ENCODE measurements at regions not wholly inside any gene's neighbourhood (a gene's known extent, or its start where the extent isn't known, plus 50 kb on each side); places are given as distances from the start of the nearest gene placed in this dataset.

DNA sequence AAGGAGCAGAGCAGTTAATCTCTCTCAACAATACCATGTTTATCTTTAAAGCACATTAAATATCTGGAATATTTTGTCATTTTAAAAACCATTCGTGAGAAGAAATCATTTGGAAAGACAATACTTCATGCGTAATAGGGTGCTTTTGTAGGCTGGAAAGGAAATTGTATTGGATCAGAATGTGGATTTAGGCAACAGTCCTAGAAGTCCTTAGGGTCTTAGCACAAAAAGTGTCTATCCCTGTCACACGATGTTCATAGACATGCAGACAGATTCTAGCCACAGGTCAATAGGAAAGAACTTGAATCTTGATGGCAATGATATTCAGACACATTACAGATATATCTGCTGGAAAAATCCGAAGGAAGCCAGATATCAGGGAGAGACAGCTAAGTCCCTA is 156.0 kb downstream of the KCTD12 start:
- TF ChIP-seq, protein P1, sequence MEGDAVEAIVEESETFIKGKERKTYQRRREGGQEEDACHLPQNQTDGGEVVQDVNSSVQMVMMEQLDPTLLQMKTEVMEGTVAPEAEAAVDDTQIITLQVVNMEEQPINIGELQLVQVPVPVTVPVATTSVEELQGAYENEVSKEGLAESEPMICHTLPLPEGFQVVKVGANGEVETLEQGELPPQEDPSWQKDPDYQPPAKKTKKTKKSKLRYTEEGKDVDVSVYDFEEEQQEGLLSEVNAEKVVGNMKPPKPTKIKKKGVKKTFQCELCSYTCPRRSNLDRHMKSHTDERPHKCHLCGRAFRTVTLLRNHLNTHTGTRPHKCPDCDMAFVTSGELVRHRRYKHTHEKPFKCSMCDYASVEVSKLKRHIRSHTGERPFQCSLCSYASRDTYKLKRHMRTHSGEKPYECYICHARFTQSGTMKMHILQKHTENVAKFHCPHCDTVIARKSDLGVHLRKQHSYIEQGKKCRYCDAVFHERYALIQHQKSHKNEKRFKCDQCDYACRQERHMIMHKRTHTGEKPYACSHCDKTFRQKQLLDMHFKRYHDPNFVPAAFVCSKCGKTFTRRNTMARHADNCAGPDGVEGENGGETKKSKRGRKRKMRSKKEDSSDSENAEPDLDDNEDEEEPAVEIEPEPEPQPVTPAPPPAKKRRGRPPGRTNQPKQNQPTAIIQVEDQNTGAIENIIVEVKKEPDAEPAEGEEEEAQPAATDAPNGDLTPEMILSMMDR (IDR thresholded peaks at IDR 0.05; ENCODE audit: insufficient read depth, low read depth, low read length, missing control alignments) = no peak
- DNase-seq (ENCODE audit: low read depth) = no peak
- no peak overlapping the region for H3K4me3 ChIP-seq (ENCODE audit: low read depth, low read length)

DNA sequence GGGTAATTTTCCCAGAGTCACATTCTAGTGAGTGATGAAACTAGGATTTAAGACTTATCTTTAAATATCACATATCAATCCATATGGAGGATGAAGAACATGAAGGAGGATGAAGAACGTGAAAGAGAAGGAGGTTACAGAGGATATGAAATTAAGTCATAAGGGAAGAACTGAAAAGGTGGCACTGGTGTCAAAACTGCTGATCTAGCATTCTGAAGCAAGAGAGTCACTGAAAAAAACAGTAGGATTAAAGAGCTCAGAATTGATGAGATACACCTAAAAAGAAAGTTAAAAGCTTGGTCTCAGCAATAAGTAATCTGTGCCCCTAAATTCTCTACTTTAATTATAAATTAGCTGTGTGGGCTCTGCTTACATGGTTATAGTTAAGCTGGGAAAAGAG is 156.5 kb downstream of the KCTD12 start:
- TF ChIP-seq, protein P1 (IDR thresholded peaks at IDR 0.05; ENCODE audit: insufficient read depth, low read depth, low read length, missing control alignments) = no peak
- DNase-seq (ENCODE audit: low read depth) = no peak
- no peak overlapping the region for H3K4me3 ChIP-seq (ENCODE audit: low read depth, low read length)

DNA sequence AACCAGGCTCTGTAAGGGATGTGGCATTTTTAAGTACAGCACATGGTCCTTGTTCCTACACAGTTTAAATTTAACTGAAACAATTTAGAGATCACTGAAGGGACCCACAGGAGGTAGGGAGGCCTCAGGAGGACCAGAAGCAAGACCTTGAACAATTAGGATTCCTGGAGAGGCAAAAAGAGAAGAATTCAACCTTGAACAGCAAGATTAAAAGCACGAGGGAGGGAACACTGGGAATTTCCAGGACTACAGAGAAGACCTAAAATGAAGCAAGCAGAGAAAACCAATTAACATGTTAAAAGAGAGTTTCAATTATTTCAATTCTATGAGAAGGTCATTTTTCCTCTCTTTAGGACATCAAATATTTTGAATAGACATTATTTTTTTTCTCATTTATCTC is 160.3 kb downstream of the KCTD12 start:
- TF ChIP-seq, protein P1 (IDR thresholded peaks at IDR 0.05; ENCODE audit: insufficient read depth, low read depth, low read length, missing control alignments) = no peak
- no peak overlapping the region for H3K4me3 ChIP-seq (ENCODE audit: low read depth, low read length)
- no peak for DNase-seq (ENCODE audit: low read depth)

DNA sequence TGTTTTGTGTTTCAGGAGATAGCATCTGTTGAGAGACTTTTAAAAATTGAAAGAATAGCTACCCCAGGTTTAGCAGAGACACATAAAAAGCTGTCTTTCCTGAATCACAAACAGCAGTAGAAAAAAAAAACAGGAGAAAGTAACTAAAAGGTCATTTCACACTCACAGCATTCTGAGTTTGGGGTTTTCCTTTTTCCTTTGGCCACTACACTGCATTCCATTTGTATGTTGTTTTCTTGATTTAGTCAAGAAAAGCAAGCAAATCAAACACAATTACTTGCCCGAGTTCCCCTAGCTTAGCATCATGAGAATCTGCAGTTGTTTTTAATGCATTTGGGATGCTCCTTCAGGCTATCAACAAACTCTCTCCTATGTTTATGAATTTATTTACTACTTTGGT is 161.0 kb downstream of the KCTD12 start:
- no peak overlapping the region for H3K4me3 ChIP-seq (ENCODE audit: low read depth, low read length)
- TF ChIP-seq, protein P1 (IDR thresholded peaks at IDR 0.05; ENCODE audit: insufficient read depth, low read depth, low read length, missing control alignments) = no peak
- DNase-seq (ENCODE audit: low read depth) = no peak

DNA sequence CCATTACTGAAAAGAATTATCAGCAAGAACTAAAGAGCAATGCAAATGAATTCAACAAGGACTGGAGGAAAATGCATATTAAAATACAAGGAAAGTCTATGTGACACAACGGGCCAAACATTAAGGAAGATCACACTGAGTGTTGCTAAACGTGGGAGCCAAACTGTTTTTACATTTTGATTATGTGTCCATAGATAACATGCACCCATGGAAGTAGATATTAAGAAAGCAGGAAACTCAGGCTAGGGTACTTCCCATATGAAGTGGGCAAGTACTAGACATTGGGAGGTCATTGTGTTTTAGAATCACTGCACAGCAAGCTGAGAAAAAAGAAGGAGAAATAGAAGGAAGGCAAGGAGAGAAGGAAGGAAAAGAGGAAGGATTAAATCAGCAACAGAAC is 161.8 kb downstream of the KCTD12 start:
- TF ChIP-seq, protein P1 (IDR thresholded peaks at IDR 0.05; ENCODE audit: insufficient read depth, low read depth, low read length, missing control alignments) = no peak
- no peak overlapping the region for H3K4me3 ChIP-seq (ENCODE audit: low read depth, low read length)
- DNase-seq (ENCODE audit: low read depth) = no peak

DNA sequence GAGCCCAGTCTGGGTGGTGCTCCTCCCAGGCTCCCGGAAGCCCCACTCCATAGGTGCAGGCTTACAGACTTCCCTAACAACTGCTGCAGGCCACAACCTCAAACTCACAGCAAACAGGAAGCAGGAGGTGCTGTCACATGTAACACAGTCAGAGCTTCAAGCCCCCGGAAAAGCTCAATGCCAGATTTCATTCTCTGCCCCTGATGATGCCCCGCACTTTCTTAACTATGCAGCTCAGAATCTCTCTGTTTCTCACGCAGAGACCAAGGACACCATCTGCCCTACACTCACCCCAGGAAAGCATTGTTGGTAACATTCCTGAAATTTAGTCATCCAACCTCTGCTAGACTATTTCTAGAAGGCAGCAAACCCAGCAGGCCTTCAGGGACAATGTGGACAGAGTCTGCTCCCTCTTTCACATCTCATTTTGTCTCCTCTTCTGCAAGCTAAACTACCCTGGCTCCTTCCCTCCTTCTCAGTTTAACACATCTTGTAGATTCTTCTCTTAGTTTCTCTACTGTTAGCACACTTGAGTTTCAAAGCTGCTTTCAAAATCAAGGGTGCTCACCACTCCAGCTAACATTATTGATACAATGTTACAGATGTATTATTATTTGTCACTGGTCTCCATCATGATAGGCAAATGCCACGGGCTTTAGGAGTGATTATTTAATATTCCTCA is 162.5 kb downstream of the KCTD12 start:
- peak; percentile 56 for DNase-seq (ENCODE audit: low read depth)
- no peak overlapping the region for H3K4me3 ChIP-seq (ENCODE audit: low read depth, low read length)
- TF ChIP-seq, protein P1 (IDR thresholded peaks at IDR 0.05; ENCODE audit: insufficient read depth, low read depth, low read length, missing control alignments) = no peak

DNA sequence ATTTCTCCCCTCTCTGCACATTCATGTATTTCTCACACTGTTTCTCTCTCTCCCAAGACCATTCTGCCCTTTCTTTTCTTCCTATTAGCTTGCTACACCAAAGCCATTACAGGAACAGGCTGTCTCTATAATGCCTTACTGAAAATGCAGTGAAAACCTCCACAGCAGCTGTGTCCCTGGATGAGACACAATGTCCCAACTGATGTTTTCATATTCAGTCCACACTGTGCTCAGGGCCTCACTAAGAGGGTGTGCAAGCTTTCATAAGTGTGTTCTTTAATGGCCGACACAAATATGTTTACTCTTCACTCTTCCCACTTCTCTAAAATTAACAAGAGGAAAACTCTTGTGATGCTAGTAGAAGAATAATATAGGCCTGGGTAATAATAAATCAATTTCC is 163.4 kb downstream of the KCTD12 start:
- TF ChIP-seq, protein P1 (IDR thresholded peaks at IDR 0.05; ENCODE audit: insufficient read depth, low read depth, low read length, missing control alignments) = no peak
- H3K4me3 ChIP-seq (ENCODE audit: low read depth, low read length) = no peak overlapping the region
- no peak for DNase-seq (ENCODE audit: low read depth)

Data from GM12865 (cell line).